ENCODE measurements at regions not wholly inside any gene's neighbourhood (a gene's known extent, or its start where the extent isn't known, plus 50 kb on each side); places are given as distances from the start of the nearest gene placed in this dataset.

GRCh38 chr2:236499691-236500578, 69.7 kb upstream of the ACKR3 start:
- DNase-seq, result no peak

DNA sequence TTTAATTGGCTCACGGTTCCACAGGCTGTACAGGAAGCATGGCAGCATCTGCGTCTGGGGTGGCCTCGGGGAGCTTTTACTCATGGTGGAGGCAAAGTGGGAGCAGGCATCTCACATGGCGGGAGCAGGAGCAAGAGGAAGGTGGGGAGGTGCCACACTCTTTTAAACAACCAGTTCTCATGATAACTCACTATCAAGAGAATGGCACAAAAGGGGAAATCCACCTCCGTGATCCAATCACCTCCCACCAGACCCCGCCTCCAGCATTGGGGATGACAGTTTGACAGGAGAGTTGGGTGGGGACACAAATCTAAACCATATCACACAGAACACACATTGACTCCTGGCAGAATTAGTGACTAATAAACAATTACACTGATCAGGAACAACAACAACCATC, 68.6 kb upstream of the ACKR3 start:
- DNase-seq, result no peak

- DNase-seq, result no peak
Observed at GRCh38 chr2:236501531-236501930, 68.1 kb upstream of the ACKR3 start.

- no peak for DNase-seq
Observed at GRCh38 chr2:236503100-236503499, 66.5 kb upstream of the ACKR3 start.

GRCh38 chr2:236503583-236503982, 66.0 kb upstream of the ACKR3 start:
- DNase-seq, result no peak

- DNase-seq, result no peak
Observed at GRCh38 chr2:236505041-236505440, 64.6 kb upstream of the ACKR3 start.

DNA sequence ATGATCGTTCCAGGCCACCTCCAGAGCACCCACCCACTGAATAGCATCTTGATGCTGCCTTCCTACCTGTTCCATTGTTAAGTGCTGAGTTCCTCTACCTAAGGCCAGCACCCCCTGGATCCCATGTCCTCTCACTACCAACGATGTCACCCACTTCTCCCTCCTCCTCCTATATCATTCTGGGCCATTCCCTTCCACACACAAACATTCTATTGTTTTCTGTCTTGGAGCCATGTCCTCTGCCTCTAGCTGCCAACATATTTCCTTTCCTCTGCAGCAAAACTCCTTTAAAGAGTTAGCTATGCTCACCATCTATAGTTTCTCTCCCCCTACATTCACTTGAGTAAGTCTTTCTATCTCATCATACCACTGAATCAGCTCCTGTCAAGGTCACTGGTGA, 64.0 kb upstream of the ACKR3 start:
- no peak for DNase-seq

- DNase-seq, result no peak
Observed at GRCh38 chr2:236507393-236508085, 62.1 kb upstream of the ACKR3 start.

DNA sequence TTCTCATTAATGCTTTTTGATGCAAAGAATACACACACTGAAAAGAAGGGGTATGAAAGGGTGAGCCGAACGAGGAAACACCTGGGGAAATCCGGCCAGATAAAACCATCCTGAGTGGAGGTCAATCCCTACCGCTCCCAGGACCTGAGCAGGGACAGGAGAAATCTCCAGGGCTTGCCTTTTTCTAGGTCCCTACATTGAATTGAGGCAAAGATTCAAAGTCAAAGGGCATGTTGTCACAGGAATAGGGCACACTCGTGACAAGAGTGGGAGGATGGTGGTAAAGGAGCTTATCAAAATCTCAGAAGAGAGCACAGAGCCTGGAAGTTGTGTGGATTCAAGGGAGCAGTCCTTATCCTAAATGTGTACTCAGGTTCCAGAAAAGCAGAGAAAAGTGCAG, 61.2 kb upstream of the ACKR3 start:
- no peak for DNase-seq

DNA sequence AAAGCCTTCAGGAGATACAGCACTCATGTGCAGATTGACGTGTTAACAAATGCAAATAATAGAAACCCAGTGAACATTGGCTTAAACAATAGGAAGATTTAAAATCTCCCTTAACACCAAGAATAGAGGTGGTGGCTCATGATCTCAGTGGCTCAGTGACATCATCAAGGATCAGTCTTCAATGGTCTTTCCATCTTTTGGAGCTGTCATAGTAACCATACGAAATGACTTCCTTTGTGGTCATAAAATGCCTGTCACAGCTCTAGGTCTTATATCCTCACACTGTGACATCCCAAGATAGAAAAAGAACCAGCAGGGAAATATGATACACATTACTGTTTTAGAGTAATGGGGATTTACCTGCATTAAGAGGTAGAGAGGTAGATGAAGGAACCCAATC, 59.6 kb upstream of the ACKR3 start:
- DNase-seq, result no peak

DNA sequence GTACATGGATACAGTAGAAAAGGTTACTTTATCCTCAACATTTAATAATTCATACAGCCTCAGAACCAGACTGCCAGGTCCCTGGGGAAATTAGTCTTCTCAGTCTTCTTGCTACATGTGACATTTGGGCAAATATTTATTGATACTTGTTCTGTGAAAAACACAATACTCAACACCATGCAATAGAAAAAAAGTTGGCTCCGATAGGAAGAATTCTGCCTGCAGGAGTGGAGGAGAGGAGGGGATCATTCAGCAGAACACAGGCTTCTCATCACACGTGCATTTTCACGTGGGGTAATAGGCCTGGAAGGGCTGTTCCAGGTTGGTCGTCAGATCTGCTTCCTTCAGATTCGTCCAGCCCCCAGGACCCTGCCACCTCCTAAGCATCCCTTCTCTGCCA, 58.4 kb upstream of the ACKR3 start:
- DNase-seq, result no peak

- DNase-seq, result no peak
Observed at GRCh38 chr2:236512267-236512666, 57.4 kb upstream of the ACKR3 start.

DNA sequence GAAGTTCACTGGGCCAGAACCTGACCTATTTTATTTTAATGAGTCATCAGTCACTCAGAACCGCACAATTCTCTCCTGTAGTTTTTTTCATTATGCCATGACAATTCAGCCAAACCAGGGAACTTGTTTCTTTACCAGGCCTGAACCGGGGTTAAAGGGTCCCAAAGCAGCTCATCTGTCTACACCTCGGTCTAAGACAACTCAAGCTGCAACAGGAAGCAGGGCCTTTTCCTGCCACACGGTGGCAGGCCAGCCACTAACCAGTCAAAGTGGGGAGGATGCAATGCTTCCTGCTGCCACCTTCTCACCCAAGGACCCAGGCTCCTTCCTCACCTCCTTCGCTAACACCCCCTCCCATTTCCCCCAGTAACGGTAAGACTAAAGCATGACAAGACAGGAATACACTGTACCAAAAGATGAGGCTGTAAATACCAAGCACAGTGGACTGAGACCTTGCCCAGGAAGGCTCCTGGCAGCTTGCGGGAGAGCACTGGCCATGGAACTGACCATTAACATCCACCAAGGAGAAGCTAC, 56.7 kb upstream of the ACKR3 start:
- peak; percentile 16 for DNase-seq

DNA sequence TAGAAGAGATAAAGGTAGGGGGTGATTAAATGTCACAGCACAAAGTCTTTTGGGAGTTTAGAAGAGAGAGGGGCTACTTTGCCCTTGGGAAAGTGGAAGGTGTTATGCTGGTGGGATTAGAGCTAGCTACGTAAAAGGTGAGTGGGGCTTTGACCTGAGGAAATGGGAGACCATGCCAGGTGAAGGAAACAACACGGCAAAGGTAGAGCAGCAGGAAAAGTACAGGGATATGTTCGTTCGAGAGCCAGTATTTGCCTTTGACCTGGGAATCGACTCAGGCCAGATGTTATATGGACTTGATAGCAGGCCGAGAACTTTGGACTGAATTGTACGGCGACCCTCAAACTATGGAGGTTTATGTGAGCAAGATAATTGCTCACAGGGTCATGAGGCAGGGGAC, 55.7 kb upstream of the ACKR3 start:
- no peak for DNase-seq

GRCh38 chr2:236516708-236517107, 52.9 kb upstream of the ACKR3 start:
- DNase-seq, result no peak

GRCh38 chr2:236517251-236518031, 52.2 kb upstream of the ACKR3 start:
- DNase-seq, result peak; percentile 29
